ENCODE measurements at regions not wholly inside any gene's neighbourhood (a gene's known extent, or its start where the extent isn't known, plus 50 kb on each side); places are given as distances from the start of the nearest gene placed in this dataset.

- no peak for DNase-seq (ENCODE audit: low spot score)
These were observed 50.0 kb downstream of the JAKMIP3 start for GRCh38 chr10:132115732-132116131.

DNA sequence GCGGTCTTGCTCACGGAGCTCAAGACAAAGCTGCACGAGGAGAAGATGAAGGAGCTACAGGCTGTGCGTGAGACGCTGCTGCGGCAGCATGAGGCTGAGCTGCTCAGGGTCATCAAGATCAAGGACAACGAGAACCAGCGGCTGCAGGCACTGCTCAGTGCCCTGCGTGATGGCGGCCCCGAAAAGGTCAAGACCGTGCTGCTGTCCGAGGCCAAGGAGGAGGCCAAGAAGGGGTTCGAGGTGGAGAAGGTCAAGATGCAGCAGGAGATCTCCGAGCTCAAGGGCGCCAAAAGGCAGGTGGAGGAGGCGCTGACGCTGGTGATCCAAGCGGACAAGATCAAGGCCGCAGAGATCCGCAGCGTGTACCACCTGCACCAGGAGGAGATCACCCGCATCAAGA lies 51.4 kb downstream of the JAKMIP3 start:
- DNase-seq (ENCODE audit: low spot score), result no peak

GRCh38 chr10:132117636-132118190 lies 52.0 kb downstream of the JAKMIP3 start:
- DNase-seq (ENCODE audit: low spot score), result no peak

GRCh38 chr10:132118366-132118765 lies 52.6 kb downstream of the JAKMIP3 start:
- DNase-seq (ENCODE audit: low spot score), result no peak

GRCh38 chr10:132120200-132120599 lies 54.5 kb downstream of the JAKMIP3 start:
- DNase-seq (ENCODE audit: low spot score), result no peak

DNA sequence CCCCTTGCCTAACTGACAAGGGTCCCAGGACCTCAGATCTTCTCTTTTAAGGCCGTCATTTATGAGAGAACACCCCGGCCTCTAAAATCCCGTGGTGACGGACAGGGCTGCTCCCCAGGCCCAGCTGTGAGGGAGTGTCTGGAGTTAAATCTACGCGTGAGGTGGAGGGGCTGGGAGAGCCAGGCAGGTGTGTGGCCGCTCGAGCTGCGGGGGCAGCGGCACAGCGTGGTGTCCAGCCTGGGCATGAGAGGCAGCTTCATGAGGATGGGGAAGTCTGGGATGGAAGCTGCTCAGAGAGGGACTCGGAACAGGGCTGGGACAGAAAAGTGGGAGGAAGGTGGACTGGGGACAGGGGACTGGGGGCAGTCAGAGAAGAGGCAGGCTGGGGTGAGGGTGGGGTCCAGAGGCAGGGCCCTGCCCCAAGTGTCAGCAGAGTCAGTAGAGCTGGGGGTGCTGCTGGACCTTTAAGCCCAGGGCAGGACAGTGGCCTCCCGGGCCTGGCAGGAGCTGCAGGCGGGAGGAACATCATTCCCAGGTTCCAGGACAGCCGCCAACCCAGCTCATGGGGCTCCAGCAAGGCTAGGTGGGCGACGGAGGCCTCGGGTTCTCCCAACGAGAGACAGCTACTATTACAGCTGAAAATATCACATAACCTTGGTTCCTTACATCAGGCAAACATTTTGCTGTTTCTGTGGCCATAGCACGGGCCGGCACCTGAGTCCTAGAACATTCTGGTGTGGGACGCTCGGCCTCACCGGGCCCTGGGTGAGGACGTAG lies 55.2 kb downstream of the JAKMIP3 start:
- DNase-seq (ENCODE audit: low spot score), result no peak

DNA sequence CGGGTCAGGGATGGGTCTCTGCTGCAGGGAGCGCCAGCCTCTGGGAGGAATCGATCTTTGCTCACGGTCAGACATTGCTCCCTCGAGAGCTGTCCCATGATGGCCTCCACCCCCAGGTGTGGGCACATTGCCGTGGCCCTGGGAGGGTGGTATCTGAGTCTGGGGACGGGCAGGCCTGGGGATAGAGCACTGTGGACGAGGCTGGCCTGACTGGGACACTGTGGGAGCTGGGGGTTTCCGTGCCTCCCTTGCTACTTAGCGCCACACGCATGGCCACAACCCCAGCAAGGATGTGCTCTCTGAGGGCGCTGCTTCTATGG lies 55.7 kb downstream of the JAKMIP3 start:
- no peak for DNase-seq (ENCODE audit: low spot score)

- no peak for DNase-seq (ENCODE audit: low spot score)
These were observed 56.5 kb downstream of the JAKMIP3 start for GRCh38 chr10:132122097-132122861.

GRCh38 chr10:132122939-132123445 lies 57.2 kb downstream of the JAKMIP3 start:
- no peak for DNase-seq (ENCODE audit: low spot score)

DNA sequence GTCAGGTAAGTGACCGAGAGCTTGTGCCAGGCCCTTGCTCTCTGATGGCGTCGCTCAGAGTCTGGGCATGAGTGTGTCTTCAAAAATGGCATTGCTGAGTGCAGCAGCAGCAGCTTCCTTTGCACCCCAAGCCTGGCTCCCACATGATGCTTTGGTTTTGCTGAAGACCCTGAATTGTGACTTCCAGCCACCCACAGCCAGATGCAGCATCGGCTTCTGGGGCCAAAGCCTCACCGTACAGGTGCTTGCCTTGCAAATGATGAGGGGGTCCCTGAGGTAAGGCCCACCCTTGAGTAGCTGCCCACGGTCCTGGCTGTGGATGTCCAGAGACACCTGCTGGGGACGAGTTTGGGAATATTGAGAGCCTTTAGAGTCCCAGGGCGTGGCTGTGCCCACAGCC lies 57.9 kb downstream of the JAKMIP3 start:
- no peak for DNase-seq (ENCODE audit: low spot score)

GRCh38 chr10:132124201-132124920 lies 58.6 kb downstream of the JAKMIP3 start:
- no peak for DNase-seq (ENCODE audit: low spot score)

- peak; percentile 60 for DNase-seq (ENCODE audit: low spot score)
These were observed 57.3 kb upstream of the DPYSL4 start for GRCh38 chr10:132129431-132129830.

GRCh38 chr10:132130286-132131265 lies 56.2 kb upstream of the DPYSL4 start:
- no peak for DNase-seq (ENCODE audit: low spot score)

GRCh38 chr10:132131581-132132420 lies 54.9 kb upstream of the DPYSL4 start:
- no peak for DNase-seq (ENCODE audit: low spot score)

DNA sequence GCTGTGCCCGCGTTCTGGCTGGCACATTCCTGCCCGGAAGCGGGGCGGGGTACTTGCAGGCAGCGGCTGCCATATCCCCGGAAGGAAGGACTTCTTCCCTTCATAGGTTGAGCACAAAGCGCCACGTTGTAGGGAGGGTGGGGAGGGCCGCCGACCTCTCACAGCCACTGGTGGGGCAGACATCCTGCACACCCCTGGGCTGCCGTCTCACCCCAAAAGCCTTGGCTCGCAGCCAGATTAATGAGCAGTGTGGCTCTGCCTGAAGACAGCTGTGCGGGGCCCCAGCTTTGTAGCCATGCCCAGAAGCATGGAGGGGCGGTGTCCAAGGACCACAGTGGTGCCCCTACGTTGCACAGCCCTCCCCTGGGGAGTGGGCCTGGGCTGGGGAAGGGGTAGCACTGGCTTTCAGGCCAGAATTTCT lies 54.3 kb upstream of the DPYSL4 start:
- no peak for DNase-seq (ENCODE audit: low spot score)

GRCh38 chr10:132133005-132133404 lies 53.7 kb upstream of the DPYSL4 start:
- DNase-seq (ENCODE audit: low spot score), result no peak

GRCh38 chr10:132133449-132134240 lies 53.1 kb upstream of the DPYSL4 start:
- DNase-seq (ENCODE audit: low spot score), result no peak

DNA sequence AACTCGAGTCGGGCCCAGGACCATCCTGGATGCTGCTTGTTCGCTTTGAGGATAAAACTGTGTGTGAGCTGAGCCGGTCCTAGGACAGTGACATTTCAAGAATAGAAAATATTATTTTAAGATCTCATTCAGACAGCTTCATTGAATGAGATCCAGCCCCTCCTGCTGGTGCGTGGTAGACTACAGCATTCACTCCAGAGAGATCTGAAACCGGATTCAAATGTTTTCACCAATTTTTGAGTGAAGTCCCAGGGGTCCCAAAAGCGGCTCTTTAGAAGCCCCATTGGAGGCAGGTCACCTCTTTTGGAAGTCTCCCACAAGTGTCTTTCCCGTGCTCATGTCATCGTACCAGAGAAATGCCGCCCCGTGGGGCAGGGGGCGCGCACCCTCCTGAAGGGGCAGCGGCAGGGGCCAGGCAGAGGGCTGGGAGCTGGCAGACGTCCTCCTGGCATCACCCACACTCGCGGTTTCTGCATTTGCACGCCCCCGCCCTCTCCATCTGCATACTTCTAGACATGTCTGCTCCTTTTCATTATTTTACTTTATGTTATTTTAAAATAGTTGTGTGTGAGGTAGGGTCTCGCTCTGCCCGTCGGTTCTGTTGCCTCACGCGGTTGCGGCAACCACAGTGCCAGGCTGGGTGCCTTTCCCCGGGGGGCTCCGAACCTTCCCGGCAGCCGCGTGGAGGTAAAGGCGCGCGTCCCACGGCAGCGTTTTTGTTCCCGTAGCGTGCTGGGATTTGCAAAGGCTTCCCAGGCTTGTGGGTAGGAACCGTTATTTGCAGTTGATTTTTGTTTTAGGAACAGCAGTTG lies 52.3 kb upstream of the DPYSL4 start:
- no peak for DNase-seq (ENCODE audit: low spot score)

Measured in iPS-NIHi11 (cell line).